ENCODE measurements at regions not wholly inside any gene's neighbourhood (a gene's known extent, or its start where the extent isn't known, plus 50 kb on each side); places are given as distances from the start of the nearest gene placed in this dataset.
A peak's percentile ranks its signal among the peaks of the same experiment; 100 is the strongest.

DNA sequence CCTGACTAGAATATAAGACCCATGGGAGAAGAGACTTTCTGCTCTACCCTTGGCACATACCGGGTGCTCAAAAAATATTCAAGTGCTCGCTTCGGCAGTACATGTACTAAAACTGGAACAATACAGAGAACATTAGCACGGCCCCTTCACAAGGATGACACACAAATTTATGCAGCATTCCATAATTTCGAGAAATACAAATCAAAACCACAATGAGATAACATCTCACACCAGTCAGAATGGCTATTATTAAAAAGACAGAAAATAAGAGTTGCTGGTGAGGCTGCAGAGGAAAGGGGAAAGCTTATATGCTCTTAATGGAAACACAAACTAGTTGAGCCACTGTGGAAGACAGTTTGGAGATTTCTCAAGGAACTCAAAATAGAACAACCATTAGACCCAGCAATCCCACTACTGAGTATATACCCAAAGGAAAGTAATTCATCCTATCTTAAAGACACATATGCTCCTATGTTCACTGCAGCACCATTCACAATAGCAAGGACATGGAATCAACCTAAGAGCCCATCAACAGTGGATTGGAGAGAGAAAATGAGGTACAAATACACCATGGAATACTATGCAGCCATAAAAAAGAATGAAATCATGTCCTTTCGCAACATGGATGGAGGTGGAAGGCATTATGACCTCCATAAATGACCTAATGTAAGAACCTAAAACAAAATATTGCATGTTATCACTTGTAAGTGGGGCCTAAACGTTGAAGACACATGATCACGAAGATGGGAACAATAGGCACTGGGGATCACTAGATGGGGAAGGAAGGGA is 71.6 kb upstream of the CYP1B1 start:
- H3K9me3 ChIP-seq, result no peaks in the 10 kb centered on the region; the same call in 1 of the 2 replicates
- H3K27me3 Mint-ChIP-seq (ENCODE audit: insufficient read depth, unreplicated experiment), result no peaks in the 10 kb centered on the region
- no TSS peak for BruUV-seq (replicated peaks)
- intact Hi-C loops (cut with micrococcal nuclease; ENCODE audit: unreplicated experiment), result no loop called here
- H3K27me3 ChIP-seq (replicated peaks; ENCODE audit: control insufficient read depth, insufficient read depth, low read length), result no peaks in the 10 kb centered on the region
- no peaks in the 10 kb centered on the region for H3K36me3 ChIP-seq (ENCODE audit: control insufficient read depth, insufficient read depth, low read length)
- H3K4me1 ChIP-seq, result peaks cover 13% of the 10 kb centered on the region
- H3K27ac Mint-ChIP-seq (ENCODE audit: unreplicated experiment), result peak overlapping the region; percentile 84
- H3K36me3 Mint-ChIP-seq (ENCODE audit: insufficient read depth, unreplicated experiment), result no peaks in the 10 kb centered on the region
- H3K4me3 ChIP-seq (ENCODE audit: low read depth, low read length), result no peak overlapping the region
- no peak overlapping the region for H3K4me3 Mint-ChIP-seq (ENCODE audit: unreplicated experiment)
- ChIA-PET CTCF (no interaction called here), POLR2A (no interaction called here)
- H3K9me3 Mint-ChIP-seq (ENCODE audit: unreplicated experiment), result peaks cover 6% of the 10 kb centered on the region
- H3K4me1 Mint-ChIP-seq (ENCODE audit: low read depth, unreplicated experiment), result peaks cover 8% of the 10 kb centered on the region
- no peak for DNase-seq
- TF ChIP-seq, protein P1, sequence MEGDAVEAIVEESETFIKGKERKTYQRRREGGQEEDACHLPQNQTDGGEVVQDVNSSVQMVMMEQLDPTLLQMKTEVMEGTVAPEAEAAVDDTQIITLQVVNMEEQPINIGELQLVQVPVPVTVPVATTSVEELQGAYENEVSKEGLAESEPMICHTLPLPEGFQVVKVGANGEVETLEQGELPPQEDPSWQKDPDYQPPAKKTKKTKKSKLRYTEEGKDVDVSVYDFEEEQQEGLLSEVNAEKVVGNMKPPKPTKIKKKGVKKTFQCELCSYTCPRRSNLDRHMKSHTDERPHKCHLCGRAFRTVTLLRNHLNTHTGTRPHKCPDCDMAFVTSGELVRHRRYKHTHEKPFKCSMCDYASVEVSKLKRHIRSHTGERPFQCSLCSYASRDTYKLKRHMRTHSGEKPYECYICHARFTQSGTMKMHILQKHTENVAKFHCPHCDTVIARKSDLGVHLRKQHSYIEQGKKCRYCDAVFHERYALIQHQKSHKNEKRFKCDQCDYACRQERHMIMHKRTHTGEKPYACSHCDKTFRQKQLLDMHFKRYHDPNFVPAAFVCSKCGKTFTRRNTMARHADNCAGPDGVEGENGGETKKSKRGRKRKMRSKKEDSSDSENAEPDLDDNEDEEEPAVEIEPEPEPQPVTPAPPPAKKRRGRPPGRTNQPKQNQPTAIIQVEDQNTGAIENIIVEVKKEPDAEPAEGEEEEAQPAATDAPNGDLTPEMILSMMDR (IDR thresholded peaks at IDR 0.05; ENCODE audit: insufficient read depth in 1 of 2, low read depth in 1 of 2, low read length in 1 of 2, severe bottlenecking in 1 of 2, unreplicated experiment in 1 of 2), result no peak

DNA sequence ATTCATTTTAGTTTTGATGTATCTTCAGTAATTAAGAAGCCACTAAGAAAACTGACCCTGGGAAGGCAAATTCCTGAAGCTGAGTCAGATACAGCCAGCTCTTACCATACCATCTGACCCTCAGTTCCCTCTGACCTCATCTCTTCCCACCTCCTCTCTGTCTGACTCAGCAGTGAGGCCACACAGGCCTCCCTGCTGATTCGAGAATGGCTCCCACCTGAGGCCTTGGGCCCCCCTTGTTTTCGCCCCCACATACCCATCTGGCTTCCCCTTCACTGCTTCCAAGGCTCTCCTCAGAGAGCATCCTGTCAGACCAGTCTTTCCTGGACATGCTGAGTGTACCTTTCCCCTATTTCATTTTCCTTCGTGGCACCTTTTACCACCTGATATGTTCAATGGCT is 71.0 kb upstream of the CYP1B1 start:
- H3K27me3 Mint-ChIP-seq (ENCODE audit: insufficient read depth, unreplicated experiment), result no peaks in the 10 kb centered on the region
- no TSS peak for BruUV-seq (replicated peaks)
- H3K9me3 ChIP-seq, result no peaks in the 10 kb centered on the region; the same call in 1 of the 2 replicates
- H3K36me3 ChIP-seq (ENCODE audit: control insufficient read depth, insufficient read depth, low read length), result no peaks in the 10 kb centered on the region
- ChIA-PET CTCF (interaction anchor here (0.5 kb wide), 1 partner anchor 915 kb away, joined by 3 read pairs; no protein-coding TSS in a partner anchor), POLR2A (no interaction called here)
- intact Hi-C loops (cut with micrococcal nuclease; ENCODE audit: unreplicated experiment), result no loop called here
- no peaks in the 10 kb centered on the region for H3K27me3 ChIP-seq (replicated peaks; ENCODE audit: control insufficient read depth, insufficient read depth, low read length)
- H3K27ac Mint-ChIP-seq (ENCODE audit: unreplicated experiment), result peak overlapping the region; percentile 84
- no peaks in the 10 kb centered on the region for H3K36me3 Mint-ChIP-seq (ENCODE audit: insufficient read depth, unreplicated experiment)
- H3K4me1 ChIP-seq, result peaks cover 13% of the 10 kb centered on the region
- peaks cover 12% of the 10 kb centered on the region for H3K9me3 Mint-ChIP-seq (ENCODE audit: unreplicated experiment)
- no peak overlapping the region for H3K4me3 ChIP-seq (ENCODE audit: low read depth, low read length)
- DNase-seq, result peak; percentile 26 to 62
- H3K4me1 Mint-ChIP-seq (ENCODE audit: low read depth, unreplicated experiment), result peaks cover 8% of the 10 kb centered on the region
- no peak overlapping the region for H3K4me3 Mint-ChIP-seq (ENCODE audit: unreplicated experiment)
- TF ChIP-seq, protein P1 (IDR thresholded peaks at IDR 0.05; ENCODE audit: insufficient read depth in 1 of 2, low read depth in 1 of 2, low read length in 1 of 2, severe bottlenecking in 1 of 2, unreplicated experiment in 1 of 2), result no peak

GRCh38 chr2:38146275-38146906 is 70.4 kb upstream of the CYP1B1 start:
- peak overlapping the region; percentile 84 for H3K27ac Mint-ChIP-seq (ENCODE audit: unreplicated experiment)
- BruUV-seq (replicated peaks), result no TSS peak
- peaks cover 13% of the 10 kb centered on the region for H3K4me1 ChIP-seq
- intact Hi-C loops (cut with micrococcal nuclease; ENCODE audit: unreplicated experiment), result no loop called here
- no peaks in the 10 kb centered on the region; the same call in 1 of the 2 replicates for H3K9me3 ChIP-seq
- H3K4me1 Mint-ChIP-seq (ENCODE audit: low read depth, unreplicated experiment), result peaks cover 8% of the 10 kb centered on the region
- no peak overlapping the region for H3K4me3 ChIP-seq (ENCODE audit: low read depth, low read length)
- CTCF ChIA-PET, result interaction anchor here (0.5 kb wide), 1 partner anchor 916 kb away, joined by 3 read pairs; no protein-coding TSS in a partner anchor
- no peak overlapping the region for H3K4me3 Mint-ChIP-seq (ENCODE audit: unreplicated experiment)
- H3K27me3 Mint-ChIP-seq (ENCODE audit: insufficient read depth, unreplicated experiment), result no peaks in the 10 kb centered on the region
- H3K27me3 ChIP-seq (replicated peaks; ENCODE audit: control insufficient read depth, insufficient read depth, low read length), result no peaks in the 10 kb centered on the region
- no peaks in the 10 kb centered on the region for H3K36me3 ChIP-seq (ENCODE audit: control insufficient read depth, insufficient read depth, low read length)
- DNase-seq, result no peak
- TF ChIP-seq, protein P1 (IDR thresholded peaks at IDR 0.05; ENCODE audit: insufficient read depth in 1 of 2, low read depth in 1 of 2, low read length in 1 of 2, severe bottlenecking in 1 of 2, unreplicated experiment in 1 of 2), result no peak
- H3K36me3 Mint-ChIP-seq (ENCODE audit: insufficient read depth, unreplicated experiment), result no peaks in the 10 kb centered on the region
- POLR2A ChIA-PET, result no interaction called here
- peaks cover 17% of the 10 kb centered on the region for H3K9me3 Mint-ChIP-seq (ENCODE audit: unreplicated experiment)
